IPS-NIHi7 (cell line): ENCODE measurements at regions not wholly inside any gene's neighbourhood (a gene's known extent, or its start where the extent isn't known, plus 50 kb on each side); places are given as distances from the start of the nearest gene placed in this dataset.
"Not testable (repeated sequence)": the region's sequence is repeated elsewhere in the genome, so short reads cannot be mapped to it uniquely, and the experiment has no call there.

Experiments used
- DNase-seq: peaks from one replicate; pipeline ENCODE4 v3.0.0; 2012; ENCODE audit warnings: mixed read lengths; ENCODE audit errors: extremely low spot score

DNA sequence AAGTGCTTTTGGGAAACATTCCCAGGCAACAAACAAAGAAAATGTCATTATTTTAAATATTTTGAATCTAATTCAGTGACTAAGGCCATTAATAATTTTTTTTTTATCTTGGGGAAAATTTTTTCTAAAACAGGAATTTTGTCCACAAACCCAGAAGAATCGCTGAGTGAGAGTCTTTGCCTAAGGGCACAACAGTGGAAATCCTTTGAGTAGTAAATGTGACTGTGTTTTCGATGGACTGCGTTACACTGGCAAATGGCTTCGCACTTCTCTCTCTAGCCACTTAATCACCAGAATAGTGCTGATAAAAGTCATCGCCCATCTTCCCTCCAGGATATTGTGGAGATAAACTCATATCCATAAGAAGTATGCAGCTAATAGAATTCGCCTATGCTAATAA is 430.3 kb upstream of the AKR1E2 start:
- DNase-seq, result no peak

GRCh38 chr10:4394455-4394854 is 431.6 kb upstream of the AKR1E2 start:
- not testable (repeated sequence) for DNase-seq

DNA sequence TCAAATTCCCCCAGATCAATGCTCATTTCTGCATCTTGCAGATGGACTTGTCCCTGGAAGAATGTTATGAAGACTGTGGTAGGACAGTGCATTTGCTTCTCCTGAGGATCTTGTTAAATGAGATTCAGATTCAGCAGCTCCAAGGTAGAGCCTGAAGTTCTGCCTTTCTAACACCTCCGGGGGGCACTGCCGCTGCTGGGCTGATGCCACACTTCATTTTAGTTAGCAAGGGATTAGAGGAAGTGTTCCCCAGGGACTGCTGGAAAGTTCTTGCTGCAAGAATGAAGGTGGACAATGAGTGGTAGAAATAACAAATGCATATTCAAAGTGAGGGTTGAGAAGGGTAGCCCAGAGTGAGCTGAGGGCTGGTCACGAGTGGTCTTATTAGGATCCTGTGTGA is 434.3 kb upstream of the AKR1E2 start:
- DNase-seq, result peak; percentile 31

GRCh38 chr10:4390219-4390618 is 435.8 kb upstream of the AKR1E2 start:
- no peak for DNase-seq

- no peak for DNase-seq
Observed at GRCh38 chr10:4385231-4385870, 440.7 kb upstream of the AKR1E2 start.

- no peak for DNase-seq
Observed at GRCh38 chr10:4384245-4384644, 441.8 kb upstream of the AKR1E2 start.

- no peak for DNase-seq
Observed at GRCh38 chr10:4383651-4384098, 442.3 kb upstream of the AKR1E2 start.

DNA sequence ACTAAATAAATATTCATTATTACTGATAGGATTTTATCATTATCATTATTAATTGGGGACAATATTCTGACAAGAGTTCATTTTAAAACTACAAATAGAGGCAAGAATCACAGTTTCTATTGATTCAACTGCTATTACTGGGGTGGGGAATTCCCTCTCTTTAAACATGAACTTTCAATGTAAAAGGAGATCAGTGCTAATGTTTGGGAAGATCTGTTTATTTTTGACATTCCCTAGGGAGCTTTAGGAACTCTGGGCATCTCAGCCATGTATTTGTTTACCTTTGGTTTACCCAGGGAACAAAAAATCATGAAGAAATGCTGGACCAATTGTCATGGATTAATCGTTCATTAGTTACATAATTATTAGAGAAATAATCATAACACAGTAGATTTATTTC is 443.2 kb upstream of the AKR1E2 start:
- DNase-seq, result no peak

DNA sequence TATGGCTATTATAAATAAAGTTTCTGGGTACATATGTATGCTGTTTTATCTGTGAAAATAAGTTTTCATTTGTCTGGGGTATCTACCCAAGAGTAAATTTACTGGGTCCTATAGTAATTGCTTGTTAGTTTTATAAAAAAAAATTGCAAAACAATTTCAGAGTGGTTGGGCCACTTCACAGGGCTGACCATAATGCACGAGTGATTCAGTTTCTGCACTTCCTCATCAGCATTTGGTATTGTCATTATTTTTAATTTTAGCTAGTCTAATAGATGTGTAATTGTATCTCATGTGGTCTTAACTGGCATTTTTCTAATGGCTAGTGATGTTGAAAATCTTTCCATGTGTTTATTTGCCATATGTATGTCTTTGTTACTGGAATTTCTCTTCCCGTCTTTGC is 452.4 kb upstream of the AKR1E2 start:
- DNase-seq, result no peak

DNA sequence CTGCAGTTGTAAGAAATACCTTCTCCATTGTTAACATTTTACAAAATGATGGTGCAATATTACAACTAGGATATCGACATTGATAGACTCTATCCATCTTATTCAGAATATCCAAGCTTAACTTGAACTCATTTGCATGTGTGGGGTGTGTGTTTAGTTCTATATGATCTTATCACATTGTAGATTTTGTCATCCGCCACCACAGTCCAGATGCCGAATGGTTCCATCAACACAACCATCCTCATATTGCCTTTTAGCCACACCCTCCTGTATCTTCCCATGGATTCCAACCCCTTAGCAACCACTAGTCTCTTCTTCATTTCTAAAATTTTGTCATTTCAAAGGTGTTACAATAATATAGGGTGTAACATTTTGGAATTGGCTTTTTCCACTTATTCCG is 452.9 kb upstream of the AKR1E2 start:
- DNase-seq, result no peak

- no peak for DNase-seq
Observed at GRCh38 chr10:4372601-4373000, 453.4 kb upstream of the AKR1E2 start.

DNA sequence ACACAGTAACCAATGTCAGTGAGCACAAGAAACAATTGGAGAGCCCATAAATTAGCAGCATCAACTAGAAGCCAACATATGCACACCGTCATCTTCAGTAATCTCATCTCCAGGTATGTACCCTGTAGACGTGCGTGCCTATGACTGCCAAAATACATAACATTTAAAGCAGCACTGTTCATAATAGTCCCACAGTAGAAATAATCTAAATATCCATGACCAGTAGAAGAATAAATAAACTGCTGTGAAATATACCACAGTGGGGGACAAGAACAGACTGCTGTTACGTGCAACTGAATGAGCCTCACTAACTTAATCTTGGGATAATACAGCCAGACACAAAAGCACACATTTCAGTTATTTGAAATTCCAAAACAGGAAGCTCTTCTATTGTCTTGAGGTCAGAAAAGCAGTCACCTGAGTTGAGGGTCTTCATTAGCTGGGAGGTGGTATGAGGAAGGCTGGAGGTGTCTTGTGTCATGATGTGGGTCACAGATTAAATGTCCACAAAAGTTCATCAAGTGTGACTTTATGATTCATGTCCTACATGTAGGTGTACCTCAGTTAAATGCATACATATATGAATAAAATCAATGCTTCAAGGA is 454.2 kb upstream of the AKR1E2 start:
- DNase-seq, result no peak

DNA sequence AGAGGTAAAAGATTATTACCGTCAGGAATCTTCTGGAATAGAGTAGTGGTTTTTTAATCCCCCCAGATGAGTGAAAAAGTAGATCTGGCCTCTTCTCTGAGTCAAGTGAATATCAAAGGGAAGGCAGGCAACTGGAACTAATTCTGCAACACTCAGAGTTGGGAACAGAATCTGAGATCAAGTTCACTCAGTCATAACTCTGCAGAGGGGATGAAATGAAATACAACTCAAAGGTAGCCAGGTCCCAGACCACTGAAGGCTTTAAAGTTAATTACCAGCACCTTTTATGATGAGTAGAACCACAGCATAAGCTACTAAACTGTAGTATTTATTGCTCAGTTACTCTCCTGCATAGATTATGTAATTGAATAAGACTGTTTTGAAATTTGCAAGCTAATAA is 455.6 kb upstream of the AKR1E2 start:
- no peak for DNase-seq

DNA sequence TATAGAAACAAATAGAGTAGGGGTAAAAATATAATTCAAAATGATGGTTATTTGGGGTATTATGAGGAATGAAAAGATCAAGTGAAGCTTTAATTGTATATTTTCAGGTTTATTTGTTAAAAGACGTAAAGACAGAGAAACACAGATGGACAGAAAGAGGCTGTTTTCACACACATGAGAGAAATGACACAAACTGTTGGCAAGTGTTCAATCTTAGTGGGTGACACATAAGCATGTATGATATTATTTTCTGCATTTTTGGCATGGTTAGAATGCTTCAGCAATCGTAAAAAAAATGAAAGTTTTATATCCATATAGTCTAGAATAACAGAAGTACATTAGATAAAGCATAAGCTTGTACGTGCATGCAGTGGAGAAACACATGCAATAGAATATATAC is 464.4 kb upstream of the AKR1E2 start:
- DNase-seq, result no peak

GRCh38 chr10:4359003-4359402 is 467.0 kb upstream of the AKR1E2 start:
- DNase-seq, result peak; percentile 41

- DNase-seq, result no peak
Observed at GRCh38 chr10:4357911-4358310, 468.1 kb upstream of the AKR1E2 start.

DNA sequence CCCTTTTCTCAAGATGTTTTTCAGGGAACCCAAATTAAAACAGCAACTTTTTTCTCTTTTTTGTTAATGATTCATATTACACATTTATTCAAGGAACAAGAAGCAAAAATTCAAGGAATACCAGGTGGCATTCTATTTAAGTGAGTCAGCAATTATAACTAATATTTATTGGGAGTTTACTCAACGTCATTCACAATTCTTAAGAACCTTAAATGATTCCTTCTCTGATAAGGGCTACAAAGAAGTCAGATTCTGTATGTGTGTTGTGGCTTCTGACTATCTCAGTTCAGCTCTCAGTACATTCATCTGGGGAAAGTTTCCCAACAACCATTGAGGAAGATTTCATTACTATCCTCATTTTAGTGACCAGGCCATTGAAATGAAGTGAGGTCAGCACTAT is 470.7 kb upstream of the AKR1E2 start:
- no peak for DNase-seq

DNA sequence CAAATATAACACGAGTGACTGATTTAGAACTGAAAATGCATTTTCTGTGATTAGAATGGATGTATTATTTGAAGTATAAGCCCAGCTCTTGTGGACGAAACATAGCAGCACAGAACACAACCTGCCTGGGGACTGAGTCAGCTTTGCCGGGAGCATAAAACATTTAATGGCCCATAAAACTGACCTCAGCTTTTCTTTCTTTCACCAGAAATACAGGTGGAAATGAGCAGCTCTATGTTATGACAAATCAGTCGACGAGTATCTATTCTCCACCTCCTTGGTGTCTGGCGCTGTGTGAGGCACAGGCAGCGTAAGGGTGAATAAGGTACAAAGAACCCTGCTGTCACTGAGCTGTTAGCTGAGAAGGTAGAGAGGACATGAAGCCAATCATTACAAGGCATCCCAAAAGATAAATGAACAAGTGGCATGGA is 471.6 kb upstream of the AKR1E2 start:
- no peak for DNase-seq

DNA sequence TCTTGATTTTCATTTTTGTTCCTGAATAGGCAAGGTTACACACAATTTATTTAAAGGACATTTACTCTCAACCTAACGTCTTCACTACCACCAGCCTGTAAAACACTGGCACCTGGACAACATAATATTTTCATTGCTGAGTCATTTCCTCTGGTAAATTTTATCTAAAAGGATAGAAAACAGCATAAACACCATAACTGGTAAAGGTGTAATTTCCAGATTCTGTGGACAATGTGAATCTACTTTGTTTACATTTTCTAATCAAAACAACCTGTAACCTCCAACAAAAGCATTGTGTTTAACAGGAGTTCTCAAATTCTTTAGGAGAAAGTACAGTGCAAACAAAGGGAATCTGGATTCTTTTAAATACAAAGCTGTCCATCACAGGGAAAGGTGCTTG is 472.0 kb upstream of the AKR1E2 start:
- no peak for DNase-seq

DNA sequence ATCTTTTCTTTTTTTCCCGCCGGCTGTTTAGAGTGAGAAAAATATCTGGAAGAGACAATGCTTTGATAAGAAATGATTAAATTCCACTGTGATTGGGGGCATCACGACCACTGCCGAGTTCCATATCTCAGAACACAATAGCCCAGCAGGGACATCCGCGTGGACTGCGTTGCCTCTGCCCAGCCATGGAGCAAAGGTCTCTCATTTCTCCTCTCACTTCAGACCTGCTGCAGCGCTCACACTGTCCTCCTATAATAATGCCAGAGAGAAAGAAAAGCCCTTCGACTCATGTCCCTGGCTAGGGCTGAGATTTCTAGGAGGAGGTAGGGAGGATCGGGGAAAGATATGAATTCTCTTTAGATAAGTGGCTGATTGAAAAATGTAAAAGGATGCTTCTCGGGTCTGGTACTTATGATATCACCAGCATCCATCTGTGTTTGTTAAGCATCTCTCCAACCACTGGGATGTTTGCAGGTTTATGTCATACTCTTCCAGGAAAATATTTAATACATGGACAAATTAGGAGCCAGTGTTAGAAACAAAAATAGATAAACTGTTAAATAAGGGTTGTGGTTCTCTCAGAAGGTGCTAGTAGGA is 472.9 kb upstream of the AKR1E2 start:
- no peak for DNase-seq

GRCh38 chr10:4352414-4352961 is 473.5 kb upstream of the AKR1E2 start:
- no peak for DNase-seq

- DNase-seq, result no peak
Observed at GRCh38 chr10:4351723-4352413, 474.1 kb upstream of the AKR1E2 start.

GRCh38 chr10:4347397-4347796 is 478.6 kb upstream of the AKR1E2 start:
- DNase-seq, result no peak
